HG03565 (cell line): ENCODE measurements at regions not wholly inside any gene's neighbourhood (a gene's known extent, or its start where the extent isn't known, plus 50 kb on each side); places are given as distances from the start of the nearest gene placed in this dataset.

ENCODE experiments used
- ATAC-seq: cut with Tn5 transposase; IDR thresholded peaks from one replicate; pipeline ENCODE4 v1.9.1; 2021; ENCODE audit warnings: mild to moderate bottlenecking, moderate library complexity; ENCODE audit not compliant: unreplicated experiment

- ATAC-seq = no peak
Observed at GRCh38 chr4:58711039-58711438, 1600.9 kb upstream of the IGFBP7 start.

GRCh38 chr4:58688568-58688967 is 1578.4 kb upstream of the IGFBP7 start:
- no peak for ATAC-seq

GRCh38 chr4:58679886-58680285 is 1569.7 kb upstream of the IGFBP7 start:
- ATAC-seq = no peak

GRCh38 chr4:58679051-58679450 is 1568.9 kb upstream of the IGFBP7 start:
- no peak for ATAC-seq

- ATAC-seq = no peak
Observed at GRCh38 chr4:58669783-58670182, 1559.6 kb upstream of the IGFBP7 start.

GRCh38 chr4:58665649-58666048 is 1555.5 kb upstream of the IGFBP7 start:
- ATAC-seq = no peak

GRCh38 chr4:58658701-58659100 is 1548.5 kb upstream of the IGFBP7 start:
- no peak for ATAC-seq

GRCh38 chr4:58653251-58653650 is 1543.1 kb upstream of the IGFBP7 start:
- ATAC-seq = no peak

- no peak for ATAC-seq
Observed at GRCh38 chr4:58649226-58649625, 1539.0 kb upstream of the IGFBP7 start.

GRCh38 chr4:58646126-58646525 is 1535.9 kb upstream of the IGFBP7 start:
- no peak for ATAC-seq

GRCh38 chr4:58644549-58644948 is 1534.4 kb upstream of the IGFBP7 start:
- no peak for ATAC-seq

GRCh38 chr4:58636381-58636780 is 1526.2 kb upstream of the IGFBP7 start:
- ATAC-seq = no peak

GRCh38 chr4:58617226-58617625 is 1507.0 kb upstream of the IGFBP7 start:
- ATAC-seq = no peak

- no peak for ATAC-seq
Observed at GRCh38 chr4:58611012-58611411, 1500.8 kb upstream of the IGFBP7 start.

GRCh38 chr4:58606303-58606702 is 1496.1 kb upstream of the IGFBP7 start:
- ATAC-seq = no peak

GRCh38 chr4:58603951-58604350 is 1493.8 kb upstream of the IGFBP7 start:
- ATAC-seq = no peak

- no peak for ATAC-seq
Observed at GRCh38 chr4:58602731-58603359, 1492.7 kb upstream of the IGFBP7 start.

GRCh38 chr4:58602022-58602421 is 1491.8 kb upstream of the IGFBP7 start:
- ATAC-seq = peak; percentile 64

GRCh38 chr4:58600290-58600689 is 1490.1 kb upstream of the IGFBP7 start:
- no peak for ATAC-seq

GRCh38 chr4:58590722-58591121 is 1480.5 kb upstream of the IGFBP7 start:
- ATAC-seq = no peak

GRCh38 chr4:58587856-58588255 is 1477.7 kb upstream of the IGFBP7 start:
- no peak for ATAC-seq

- no peak for ATAC-seq
Observed at GRCh38 chr4:58566260-58566659, 1456.1 kb upstream of the IGFBP7 start.
